ENCODE measurements at regions not wholly inside any gene's neighbourhood (a gene's known extent, or its start where the extent isn't known, plus 50 kb on each side); places are given as distances from the start of the nearest gene placed in this dataset.

GRCh38 chr18:7413906-7414305 lies 153.2 kb upstream of the PTPRM start:
- no peak for TF ChIP-seq CTCF (IDR thresholded peaks at IDR 0.05)
- peak overlapping the region in 1 of 2 donors; percentile 71 for H3K27ac ChIP-seq
- no peak overlapping the region for H3K4me3 ChIP-seq
- no peak for DNase-seq (ENCODE audit: low spot score)

GRCh38 chr18:7414459-7414858 lies 152.7 kb upstream of the PTPRM start:
- Histone ChIP-seq H3K27ac (peak overlapping the region in 1 of 2 donors; percentile 71), H3K4me3 (no peak overlapping the region)
- no peak for DNase-seq (ENCODE audit: low spot score)
- no peak for TF ChIP-seq CTCF (IDR thresholded peaks at IDR 0.05)

- no peak for DNase-seq (ENCODE audit: low spot score)
- Histone ChIP-seq H3K27ac (peak overlapping the region in 1 of 2 donors; percentile 27), H3K4me3 (no peak overlapping the region)
- TF ChIP-seq CTCF (IDR thresholded peaks at IDR 0.05): no peak
These were observed 151.8 kb upstream of the PTPRM start for GRCh38 chr18:7415081-7415894.

- TF ChIP-seq CTCF (IDR thresholded peaks at IDR 0.05): no peak
- DNase-seq (ENCODE audit: low spot score): no peak
- Histone ChIP-seq H3K4me3 (no peak overlapping the region), H3K27ac (no peak overlapping the region)
These were observed 149.4 kb upstream of the PTPRM start for GRCh38 chr18:7417727-7418126.

- TF ChIP-seq CTCF (IDR thresholded peaks at IDR 0.05): no peak
- H3K27ac ChIP-seq: no peak overlapping the region
- no peak for DNase-seq (ENCODE audit: low spot score)
- no peak overlapping the region for H3K4me3 ChIP-seq
These were observed 137.3 kb upstream of the PTPRM start for GRCh38 chr18:7429831-7430230.

- DNase-seq (ENCODE audit: low spot score): no peak
- no peak overlapping the region for H3K4me3 ChIP-seq
- no peak for TF ChIP-seq CTCF (IDR thresholded peaks at IDR 0.05)
- H3K27ac ChIP-seq: no peak overlapping the region
These were observed 130.9 kb upstream of the PTPRM start for GRCh38 chr18:7436166-7436565.

GRCh38 chr18:7437870-7438269 lies 129.2 kb upstream of the PTPRM start:
- Histone ChIP-seq H3K27ac (no peak overlapping the region), H3K4me3 (no peak overlapping the region)
- DNase-seq (ENCODE audit: low spot score): no peak
- TF ChIP-seq CTCF (IDR thresholded peaks at IDR 0.05): no peak

Measured in coronary artery (tissue), 2 donors.